D721Med (cell line): ENCODE measurements at regions not wholly inside any gene's neighbourhood (a gene's known extent, or its start where the extent isn't known, plus 50 kb on each side); places are given as distances from the start of the nearest gene placed in this dataset.
"Not testable (repeated sequence)": the region's sequence is repeated elsewhere in the genome, so short reads cannot be mapped to it uniquely, and the experiment has no call there.

Experiments used
- DNase-seq: peaks from one replicate; pipeline ENCODE4 v3.0.0; 2011; ENCODE audit warnings: low spot score; ENCODE audit not compliant: insufficient read length
- FAIRE-seq: peaks from 2 replicates; lab custom pipeline; 2011; peaks lifted over from hg19 to GRCh38; lab: Jason Lieb, UNC
- CTCF ChIP-seq: IDR thresholded peaks from 2 replicates; pipeline ENCODE4 v1.5.1; 2012; ENCODE audit warnings: mild to moderate bottlenecking, control low read depth; ENCODE audit not compliant: insufficient read depth; ENCODE audit errors: missing control alignments

DNA sequence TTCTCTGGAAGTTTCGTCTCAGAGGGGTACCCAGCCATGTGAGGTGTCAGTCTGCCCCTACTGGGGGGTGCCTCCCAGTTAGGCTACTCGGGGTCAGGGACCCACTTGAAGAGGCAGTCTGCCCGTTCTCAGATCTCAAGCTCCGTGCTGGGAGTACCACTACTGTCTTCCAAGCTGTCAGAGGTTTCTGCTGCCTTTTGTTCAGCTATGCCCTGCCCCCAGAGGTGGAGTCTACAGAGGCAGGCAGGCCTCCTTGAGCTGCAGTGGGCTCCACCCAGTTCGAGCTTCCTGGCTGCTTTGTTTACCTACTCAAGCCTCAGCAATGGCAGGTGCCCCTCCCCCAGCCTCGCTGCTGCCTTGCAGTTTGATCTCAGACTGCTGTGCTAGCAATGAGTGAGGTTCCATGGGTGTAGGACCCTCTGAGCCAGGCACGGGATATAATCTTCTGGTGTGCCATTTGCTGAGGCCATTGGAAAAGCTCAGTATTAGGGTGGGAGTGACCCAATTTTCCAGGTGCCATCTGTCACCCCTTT, 71.0 kb upstream of the SH3GLB1 start:
- not testable (repeated sequence) for DNase-seq, FAIRE-seq

- no peak for FAIRE-seq
- TF ChIP-seq CTCF, result no peak
- DNase-seq, result no peak
Observed at GRCh38 chr1:86633921-86634320, 70.5 kb upstream of the SH3GLB1 start.

DNA sequence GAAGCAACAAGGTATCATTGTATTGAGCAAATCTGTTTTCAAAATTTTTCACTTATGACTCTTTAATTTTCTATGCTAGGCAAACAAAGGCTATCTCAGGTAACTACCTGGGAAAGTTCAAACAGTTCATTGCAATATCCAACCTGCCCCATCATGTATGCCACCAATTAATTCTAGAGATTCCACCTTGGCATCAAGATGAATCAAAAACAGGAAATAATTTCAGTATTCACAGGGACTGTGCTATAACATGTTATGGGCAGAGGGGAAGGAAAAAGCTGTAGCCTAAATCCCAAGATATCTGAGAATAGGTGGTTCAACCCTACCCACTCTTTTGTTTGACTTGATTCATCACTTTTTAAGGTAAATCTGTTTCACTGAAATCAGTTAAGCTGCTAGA, 67.5 kb upstream of the SH3GLB1 start:
- DNase-seq, result no peak
- no peak for FAIRE-seq
- TF ChIP-seq CTCF, result no peak

GRCh38 chr1:86640161-86640670, 64.2 kb upstream of the SH3GLB1 start:
- FAIRE-seq, result no peak

GRCh38 chr1:86641318-86641717, 63.1 kb upstream of the SH3GLB1 start:
- no peak for FAIRE-seq
- no peak for TF ChIP-seq CTCF
- no peak for DNase-seq

More at GRCh38 chr1:86640161-86640670, 64.2 kb upstream of the SH3GLB1 start:
- no peak for DNase-seq
- TF ChIP-seq CTCF, result no peak

- not testable (repeated sequence) for DNase-seq, FAIRE-seq
Observed at GRCh38 chr1:86644655-86645054, 59.7 kb upstream of the SH3GLB1 start.

- DNase-seq (peak; percentile 14), FAIRE-seq (peak; percentile 64)
- no peak for TF ChIP-seq CTCF
Observed at GRCh38 chr1:86645851-86646250, 58.5 kb upstream of the SH3GLB1 start.

GRCh38 chr1:86646256-86646655, 58.1 kb upstream of the SH3GLB1 start:
- FAIRE-seq, result no peak

More at GRCh38 chr1:86646256-86646655, 58.1 kb upstream of the SH3GLB1 start:
- no peak for DNase-seq
- no peak for TF ChIP-seq CTCF
